Fibroblast of mammary gland (primary cell): ENCODE measurements at regions not wholly inside any gene's neighbourhood (a gene's known extent, or its start where the extent isn't known, plus 50 kb on each side); places are given as distances from the start of the nearest gene placed in this dataset.

Source experiments
- DNase-seq: peaks from one replicate; pipeline ENCODE4 v3.0.0-alpha.2; 2010; ENCODE audit warnings: low read depth
- H3K4me3 ChIP-seq: 2 replicates; pipeline ENCODE4 v1.5.1; 2011; ENCODE audit warnings: low read depth, mild to moderate bottlenecking, low read length, moderate library complexity; ENCODE audit not compliant: control insufficient read depth
- CTCF ChIP-seq: conservative IDR thresholded peaks from 2 replicates; pipeline ENCODE4 v1.5.1; 2011; ENCODE audit warnings: low read depth, low read length, inconsistent platforms; ENCODE audit not compliant: control insufficient read depth, insufficient read depth

GRCh38 chr5:57063773-57064172 is 110.1 kb upstream of the GPBP1 start:
- H3K4me3 ChIP-seq = no peak overlapping the region
- TF ChIP-seq CTCF = no peak
- DNase-seq = no peak

- no peak overlapping the region for H3K4me3 ChIP-seq
- TF ChIP-seq CTCF = no peak
- no peak for DNase-seq
Observed at GRCh38 chr5:57066924-57067596, 106.8 kb upstream of the GPBP1 start.

GRCh38 chr5:57067597-57067924 is 106.3 kb upstream of the GPBP1 start:
- TF ChIP-seq CTCF = no peak
- no peak overlapping the region for H3K4me3 ChIP-seq
- DNase-seq = peak; percentile 13

GRCh38 chr5:57069115-57069835 is 104.6 kb upstream of the GPBP1 start:
- no peak for DNase-seq
- no peak for TF ChIP-seq CTCF
- H3K4me3 ChIP-seq = no peak overlapping the region

- no peak for TF ChIP-seq CTCF
- H3K4me3 ChIP-seq = no peak overlapping the region
- no peak for DNase-seq
Observed at GRCh38 chr5:57072218-57072892, 101.5 kb upstream of the GPBP1 start.

GRCh38 chr5:57082441-57083067 is 91.3 kb upstream of the GPBP1 start:
- peak; percentile 21 for TF ChIP-seq CTCF
- peak; percentile 17 for DNase-seq
- no peak overlapping the region for H3K4me3 ChIP-seq
